Suprapubic skin (tissue), 4 donors: ENCODE measurements at regions not wholly inside any gene's neighbourhood (a gene's known extent, or its start where the extent isn't known, plus 50 kb on each side); places are given as distances from the start of the nearest gene placed in this dataset.

Experiments
- CTCF ChIP-seq, 2 donors: fragments of 200-600 bp in 1 of 2; fragments of 450-650 bp in 1 of 2; sonication (generic) in 1 of 2; IDR thresholded peaks; one replicate each; pipeline ENCODE4 v1.5.1; 2016 to 2019; ENCODE audit warnings: antibody characterized with exemption in 2 of 2, mild to moderate bottlenecking in 1 of 2, moderate library complexity in 1 of 2
- EP300 ChIP-seq: sonication (generic); formaldehyde crosslinking; IDR thresholded peaks from one replicate; pipeline ENCODE4 v1.6.1; 2017; ENCODE audit warnings: antibody characterized with exemption
- POLR2AphosphoS5 ChIP-seq, 3 donors: sonication (generic); formaldehyde crosslinking; IDR thresholded peaks; one replicate each; pipeline ENCODE4 v1.6.1; 2017; ENCODE audit warnings: antibody characterized with exemption in 3 of 3

- TF ChIP-seq CTCF (IDR thresholded peaks at IDR 0.05): no peak
- no peak for TF ChIP-seq POLR2AphosphoS5 (IDR thresholded peaks at IDR 0.05)
- TF ChIP-seq EP300: no peak
Measured at GRCh38 chr14:34328178-34328577, 133.9 kb downstream of the SPTSSA start.
